ENCODE measurements at regions not wholly inside any gene's neighbourhood (a gene's known extent, or its start where the extent isn't known, plus 50 kb on each side); places are given as distances from the start of the nearest gene placed in this dataset.

- no peak for DNase-seq (ENCODE audit: low read depth in 2 of 2)
These were observed 324.2 kb upstream of the TRPC7 start for GRCh38 chr5:136689552-136689951.

GRCh38 chr5:136686192-136686872, 321.0 kb upstream of the TRPC7 start:
- DNase-seq (ENCODE audit: low read depth in 2 of 2) = no peak

- DNase-seq (ENCODE audit: low read depth in 2 of 2) = no peak
These were observed 317.6 kb upstream of the TRPC7 start for GRCh38 chr5:136682986-136683385.

- no peak for DNase-seq (ENCODE audit: low read depth in 2 of 2)
These were observed 313.9 kb upstream of the TRPC7 start for GRCh38 chr5:136679233-136679632.

GRCh38 chr5:136677217-136677616, 311.9 kb upstream of the TRPC7 start:
- no peak for DNase-seq (ENCODE audit: low read depth in 2 of 2)

GRCh38 chr5:136676685-136677084, 311.3 kb upstream of the TRPC7 start:
- DNase-seq (ENCODE audit: low read depth in 2 of 2) = no peak

- DNase-seq (ENCODE audit: low read depth in 2 of 2) = no peak
These were observed 310.4 kb upstream of the TRPC7 start for GRCh38 chr5:136675769-136676168.

- no peak for DNase-seq (ENCODE audit: low read depth in 2 of 2)
These were observed 308.8 kb upstream of the TRPC7 start for GRCh38 chr5:136674178-136674577.

- no peak for DNase-seq (ENCODE audit: low read depth in 2 of 2)
These were observed 302.4 kb upstream of the TRPC7 start for GRCh38 chr5:136667789-136668188.

- DNase-seq (ENCODE audit: low read depth in 2 of 2) = no peak
These were observed 301.8 kb upstream of the TRPC7 start for GRCh38 chr5:136666970-136667620.

GRCh38 chr5:136665331-136665730, 300.0 kb upstream of the TRPC7 start:
- DNase-seq (ENCODE audit: low read depth in 2 of 2) = no peak

- DNase-seq (ENCODE audit: low read depth in 2 of 2) = no peak
These were observed 295.7 kb upstream of the TRPC7 start for GRCh38 chr5:136661026-136661425.

GRCh38 chr5:136656811-136657210, 291.5 kb upstream of the TRPC7 start:
- no peak for DNase-seq (ENCODE audit: low read depth in 2 of 2)

GRCh38 chr5:136655468-136655867, 290.1 kb upstream of the TRPC7 start:
- DNase-seq (ENCODE audit: low read depth in 2 of 2) = no peak

- no peak for DNase-seq (ENCODE audit: low read depth in 2 of 2)
These were observed 281.6 kb upstream of the TRPC7 start for GRCh38 chr5:136646915-136647314.

- DNase-seq (ENCODE audit: low read depth in 2 of 2) = no peak
These were observed 277.6 kb upstream of the TRPC7 start for GRCh38 chr5:136642976-136643375.

GRCh38 chr5:136639616-136640015, 274.3 kb upstream of the TRPC7 start:
- DNase-seq (ENCODE audit: low read depth in 2 of 2) = no peak

- DNase-seq (ENCODE audit: low read depth in 2 of 2) = no peak
These were observed 272.7 kb upstream of the TRPC7 start for GRCh38 chr5:136638084-136638483.

- DNase-seq (ENCODE audit: low read depth in 2 of 2) = no peak
These were observed 270.7 kb upstream of the TRPC7 start for GRCh38 chr5:136636001-136636400.

- no peak for DNase-seq (ENCODE audit: low read depth in 2 of 2)
These were observed 265.8 kb upstream of the TRPC7 start for GRCh38 chr5:136631186-136631585.

GRCh38 chr5:136629125-136629792, 263.9 kb upstream of the TRPC7 start:
- no peak for DNase-seq (ENCODE audit: low read depth in 2 of 2)

GRCh38 chr5:136626531-136626930, 261.2 kb upstream of the TRPC7 start:
- DNase-seq (ENCODE audit: low read depth in 2 of 2) = no peak

GRCh38 chr5:136622747-136623146, 257.4 kb upstream of the TRPC7 start:
- DNase-seq (ENCODE audit: low read depth in 2 of 2) = no peak
